Endothelial cell of hepatic sinusoid (primary cell): ENCODE measurements at regions not wholly inside any gene's neighbourhood (a gene's known extent, or its start where the extent isn't known, plus 50 kb on each side); places are given as distances from the start of the nearest gene placed in this dataset.
"Not testable (repeated sequence)": the region's sequence is repeated elsewhere in the genome, so short reads cannot be mapped to it uniquely, and the experiment has no call there.

Experiments used
- in situ Hi-C: cut with HindIII; loops from 2 replicates; pipeline ENCODE4 v1.10.0; 2017; ENCODE audit warnings: low sequenced_read_pairs

- in situ Hi-C loops, result no loop called here
These were observed 628.6 kb upstream of the POM121L12 start for GRCh38 chr7:52406808-52407207.

DNA sequence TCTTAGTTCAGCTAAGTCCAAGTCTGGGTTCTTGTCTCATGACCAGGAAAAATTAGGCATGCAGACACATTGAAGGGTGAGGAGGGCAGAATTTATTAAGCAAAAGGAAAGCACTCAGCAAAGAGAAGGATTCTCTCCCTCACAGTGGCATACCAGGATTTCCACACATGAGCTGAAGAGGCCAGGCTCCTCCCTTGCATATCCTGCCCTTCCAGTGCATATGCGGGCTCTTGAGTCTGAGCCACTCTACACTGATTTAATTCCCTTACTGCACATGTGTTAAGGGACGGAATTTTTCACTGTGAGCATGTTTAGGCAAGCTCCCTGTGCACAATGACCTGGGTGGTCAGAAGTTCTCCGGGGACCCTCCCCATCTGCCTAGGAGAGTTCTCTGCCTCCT lies 652.7 kb upstream of the POM121L12 start:
- in situ Hi-C loops, result no loop called here

DNA sequence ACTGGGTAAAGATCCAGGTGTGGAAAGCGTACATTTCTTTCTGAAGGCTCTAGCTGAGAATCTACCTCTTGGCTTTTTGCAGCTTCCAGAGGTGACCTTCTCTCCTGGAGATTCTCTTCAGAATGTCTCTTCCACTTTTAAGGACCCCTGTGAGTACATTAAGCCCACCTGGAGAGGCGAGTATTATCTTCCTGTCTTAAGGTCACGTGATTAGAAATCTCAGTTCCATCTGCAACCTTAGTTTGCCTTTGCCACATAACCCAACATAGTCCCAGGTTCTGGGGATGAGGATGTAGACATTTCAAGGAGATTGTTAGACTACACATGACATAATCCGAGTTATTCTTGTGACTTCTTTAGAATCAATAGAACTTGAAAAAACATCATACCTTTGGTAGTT lies 665.5 kb upstream of the POM121L12 start:
- in situ Hi-C loops, result no loop called here

GRCh38 chr7:52365349-52365748 lies 670.1 kb upstream of the POM121L12 start:
- in situ Hi-C loops, result no loop called here

- in situ Hi-C loops, result no loop called here
These were observed 672.9 kb upstream of the POM121L12 start for GRCh38 chr7:52362521-52362920.

- in situ Hi-C loops, result no loop called here
These were observed 674.9 kb upstream of the POM121L12 start for GRCh38 chr7:52360541-52360940.

GRCh38 chr7:52355053-52355452 lies 680.4 kb upstream of the POM121L12 start:
- in situ Hi-C loops, result no loop called here

DNA sequence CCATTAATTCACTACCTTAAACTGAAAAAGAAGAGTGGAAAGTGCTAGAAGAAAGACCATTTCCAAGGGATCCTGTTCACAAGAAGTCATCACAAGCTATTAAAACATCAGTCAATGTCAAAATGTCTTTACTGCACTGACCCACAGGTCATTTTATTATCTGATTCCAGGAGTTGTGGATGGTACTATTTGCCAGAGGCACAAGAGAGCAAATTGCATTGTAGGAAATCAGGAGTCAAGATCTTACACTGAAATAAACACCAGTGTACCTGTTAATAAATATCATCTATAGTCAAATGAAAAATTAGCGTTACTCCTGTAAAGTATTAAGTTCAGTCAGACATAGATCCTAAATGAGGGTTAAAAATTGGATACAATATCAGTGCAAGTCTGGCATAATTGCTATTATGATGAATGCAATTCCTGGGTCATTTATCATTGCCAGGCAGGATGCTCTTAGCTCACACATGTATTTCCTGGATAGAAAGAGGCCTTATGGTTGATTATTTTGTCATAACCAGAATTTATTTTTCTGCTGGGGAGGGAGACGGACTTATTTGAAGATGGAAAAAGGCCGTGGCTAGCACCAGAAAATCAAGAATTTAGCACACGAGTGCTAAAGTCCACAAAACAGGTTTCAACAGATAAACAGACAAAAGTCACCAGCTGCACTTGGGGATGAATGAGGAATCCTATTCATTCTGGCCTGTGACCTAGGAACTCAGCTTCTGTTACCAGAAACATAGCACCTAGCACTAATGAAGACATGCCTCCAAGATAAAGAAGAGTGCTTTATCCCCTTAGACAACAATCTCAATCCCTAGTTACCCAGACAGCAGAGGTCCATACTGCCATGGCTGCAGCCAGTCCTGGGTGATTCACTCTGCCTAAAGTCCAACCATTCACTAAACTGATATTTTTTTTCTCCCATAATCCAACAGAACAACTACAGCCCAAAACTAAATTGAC lies 683.1 kb upstream of the POM121L12 start:
- in situ Hi-C loops, result no loop called here

GRCh38 chr7:52344015-52344414 lies 691.4 kb upstream of the POM121L12 start:
- in situ Hi-C loops, result no loop called here

- in situ Hi-C loops, result no loop called here
These were observed 695.4 kb upstream of the POM121L12 start for GRCh38 chr7:52340067-52340466.

DNA sequence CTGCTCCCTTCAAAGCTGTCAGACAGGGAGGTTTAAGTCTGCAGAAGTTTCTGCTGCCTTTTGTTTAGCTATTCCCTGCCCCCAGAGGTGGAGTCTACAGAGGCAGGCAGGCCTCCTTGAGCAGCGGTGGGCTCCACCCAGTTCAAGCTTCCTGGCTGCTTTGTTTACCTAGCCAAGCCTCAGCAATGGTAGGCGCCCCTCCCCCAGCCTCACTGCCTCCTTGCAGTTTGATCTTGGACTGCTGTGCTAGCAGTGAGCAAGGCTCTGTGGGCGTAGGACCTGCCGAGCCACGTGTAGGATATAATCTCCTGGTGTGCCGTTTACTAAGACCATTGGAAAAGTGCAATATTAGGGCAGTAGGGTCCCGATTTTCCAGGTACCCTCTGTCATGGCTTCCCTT lies 707.1 kb upstream of the POM121L12 start:
- in situ Hi-C loops, result not testable (repeated sequence)

DNA sequence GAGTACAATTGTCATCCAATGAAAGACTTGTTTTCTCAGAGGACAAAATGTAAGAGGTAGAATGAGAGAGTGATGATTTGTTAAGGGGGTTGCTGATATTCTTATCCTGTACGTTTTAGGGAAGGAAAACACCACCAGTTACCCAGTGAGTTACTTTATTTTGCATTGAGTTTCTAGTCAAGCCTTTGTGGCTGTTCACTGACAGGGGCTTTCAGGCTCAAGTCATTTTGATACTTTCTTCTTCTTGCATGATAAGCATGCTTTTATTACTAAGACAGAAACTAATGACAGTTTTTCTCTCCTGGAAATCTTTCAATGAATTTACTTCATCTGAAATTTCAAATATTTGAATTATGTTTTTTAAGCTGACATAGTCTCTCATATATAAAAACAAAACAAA lies 710.2 kb upstream of the POM121L12 start:
- in situ Hi-C loops, result no loop called here

DNA sequence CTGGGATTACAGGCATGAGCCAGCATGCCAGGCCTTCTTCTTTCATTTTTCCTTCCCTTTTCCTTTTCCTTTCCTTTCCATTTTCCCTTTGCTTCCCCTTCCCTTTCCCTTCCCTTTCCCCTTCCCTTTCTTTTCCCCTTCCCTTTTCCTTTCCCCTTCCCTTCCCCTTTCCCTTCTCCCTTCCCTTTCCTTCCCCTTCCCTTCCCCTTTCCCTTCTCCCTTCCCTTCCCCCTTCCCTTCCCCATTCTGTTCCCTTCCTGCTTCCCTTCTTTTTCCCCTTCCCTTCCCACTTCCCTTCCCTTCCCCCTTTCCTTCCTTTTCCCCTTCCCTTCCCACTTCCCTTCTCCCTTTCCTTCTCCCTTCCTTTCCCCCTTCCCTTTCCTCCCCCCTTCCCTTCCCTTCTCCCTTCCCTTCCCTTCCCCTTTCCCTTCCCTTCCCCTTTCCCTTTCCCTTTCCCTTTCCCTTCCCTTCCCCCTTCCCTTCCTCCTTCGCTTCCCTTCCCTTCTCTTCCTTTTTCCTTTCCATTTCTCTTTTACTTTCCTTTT lies 712.2 kb upstream of the POM121L12 start:
- in situ Hi-C loops, result no loop called here

DNA sequence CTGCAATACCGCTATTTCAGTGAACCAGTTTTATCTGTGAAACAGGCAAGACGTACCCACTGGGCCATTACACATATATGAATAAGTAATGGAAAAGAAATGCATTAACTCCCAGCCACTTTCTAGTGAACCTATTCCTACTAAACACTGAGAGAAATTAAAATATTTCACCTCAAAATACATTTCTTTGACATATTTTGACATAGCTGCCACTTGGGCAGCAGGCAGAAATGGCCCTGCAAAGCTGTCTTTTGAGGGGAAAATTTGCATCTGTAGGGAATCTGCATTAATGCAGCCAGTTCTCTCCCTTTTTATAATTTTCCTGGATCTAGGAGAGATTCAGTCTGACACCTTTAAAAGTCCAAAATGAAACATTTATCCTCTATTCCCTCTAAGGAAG lies 714.8 kb upstream of the POM121L12 start:
- in situ Hi-C loops, result no loop called here

GRCh38 chr7:52317921-52318320 lies 717.5 kb upstream of the POM121L12 start:
- in situ Hi-C loops, result no loop called here

GRCh38 chr7:52311886-52312285 lies 723.5 kb upstream of the POM121L12 start:
- in situ Hi-C loops, result no loop called here

DNA sequence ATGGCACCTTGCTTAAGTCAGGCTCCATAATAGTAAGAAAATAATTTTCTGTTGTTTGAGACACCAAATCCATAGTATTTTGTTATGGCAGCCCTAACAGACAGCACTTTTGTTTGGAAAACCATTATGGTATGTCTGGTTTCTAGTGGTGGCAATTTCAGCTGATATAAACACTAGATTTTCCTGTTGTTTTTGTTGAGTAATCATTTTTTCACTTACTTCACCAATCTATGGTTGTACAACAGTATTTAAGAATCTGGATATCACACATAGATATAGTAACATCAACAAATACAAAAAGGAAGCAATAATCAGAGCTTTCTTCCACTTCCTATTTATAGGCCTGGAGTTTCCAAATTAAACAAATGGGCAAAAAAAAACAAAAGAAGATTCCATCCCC lies 725.8 kb upstream of the POM121L12 start:
- in situ Hi-C loops, result no loop called here

DNA sequence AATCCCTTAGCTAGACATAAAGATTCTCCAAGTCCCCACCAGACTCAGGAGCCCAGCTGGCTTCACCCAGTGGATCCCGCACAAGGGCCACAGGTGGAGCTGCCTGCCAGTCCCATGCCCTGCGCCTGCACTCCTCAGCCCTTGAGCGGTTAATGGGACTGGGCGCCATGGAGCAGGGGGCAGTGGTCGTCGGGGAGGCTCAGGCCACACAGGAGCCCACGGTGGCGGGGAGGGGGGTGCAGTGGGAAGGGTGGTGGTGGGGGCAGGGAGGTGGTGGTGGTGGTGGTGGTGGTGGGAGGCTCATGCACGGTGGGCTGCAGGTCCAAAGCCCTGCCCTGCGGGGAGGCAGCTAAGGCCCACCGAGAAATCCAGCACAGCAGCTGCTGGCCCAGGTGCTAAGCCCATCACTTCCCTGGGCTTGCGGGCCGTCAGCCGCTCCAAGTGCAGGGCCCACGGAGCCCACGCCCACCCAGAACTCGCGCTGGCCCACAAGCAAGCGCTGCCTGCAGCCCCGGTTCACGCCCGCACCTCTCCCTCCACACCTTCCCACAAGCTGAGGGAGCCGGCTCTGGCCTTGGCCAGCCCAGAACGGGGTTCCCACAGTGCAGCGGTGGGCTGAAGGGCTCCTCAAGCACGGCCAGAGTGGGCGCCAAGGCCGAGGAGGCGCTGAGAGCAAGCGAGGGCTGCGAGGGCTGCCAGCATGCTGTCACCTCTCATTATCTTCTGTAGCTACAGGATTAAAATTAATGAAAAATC lies 732.5 kb upstream of the POM121L12 start:
- in situ Hi-C loops, result no loop called here

- in situ Hi-C loops, result no loop called here
These were observed 738.3 kb upstream of the POM121L12 start for GRCh38 chr7:52297128-52297527.

GRCh38 chr7:52294942-52295341 lies 740.5 kb upstream of the POM121L12 start:
- in situ Hi-C loops, result no loop called here

GRCh38 chr7:52289247-52289646 lies 746.2 kb upstream of the POM121L12 start:
- in situ Hi-C loops, result no loop called here

GRCh38 chr7:52287698-52288097 lies 747.7 kb upstream of the POM121L12 start:
- in situ Hi-C loops, result no loop called here
